ENCODE measurements at regions not wholly inside any gene's neighbourhood (a gene's known extent, or its start where the extent isn't known, plus 50 kb on each side); places are given as distances from the start of the nearest gene placed in this dataset.

DNA sequence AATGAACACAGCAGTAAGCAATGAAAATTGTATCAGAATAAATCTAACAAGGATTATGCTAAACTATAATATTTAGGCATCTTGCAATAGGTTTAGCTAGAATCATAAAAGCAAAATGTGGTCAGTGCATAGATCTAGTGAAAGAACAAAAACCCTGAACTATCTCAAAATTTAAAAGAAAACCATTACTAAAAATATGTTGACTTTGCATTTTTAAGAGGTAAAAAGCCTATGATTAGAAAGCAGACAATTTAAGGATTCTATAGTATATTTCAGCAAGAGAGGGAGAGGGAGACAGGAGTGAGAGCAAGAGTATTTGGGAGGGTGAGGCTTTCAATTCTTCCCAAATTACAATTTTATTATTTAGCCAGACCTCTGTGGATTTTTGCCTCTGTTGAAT, 219.4 kb downstream of the TTLL7 start:
- TF ChIP-seq, protein P1, sequence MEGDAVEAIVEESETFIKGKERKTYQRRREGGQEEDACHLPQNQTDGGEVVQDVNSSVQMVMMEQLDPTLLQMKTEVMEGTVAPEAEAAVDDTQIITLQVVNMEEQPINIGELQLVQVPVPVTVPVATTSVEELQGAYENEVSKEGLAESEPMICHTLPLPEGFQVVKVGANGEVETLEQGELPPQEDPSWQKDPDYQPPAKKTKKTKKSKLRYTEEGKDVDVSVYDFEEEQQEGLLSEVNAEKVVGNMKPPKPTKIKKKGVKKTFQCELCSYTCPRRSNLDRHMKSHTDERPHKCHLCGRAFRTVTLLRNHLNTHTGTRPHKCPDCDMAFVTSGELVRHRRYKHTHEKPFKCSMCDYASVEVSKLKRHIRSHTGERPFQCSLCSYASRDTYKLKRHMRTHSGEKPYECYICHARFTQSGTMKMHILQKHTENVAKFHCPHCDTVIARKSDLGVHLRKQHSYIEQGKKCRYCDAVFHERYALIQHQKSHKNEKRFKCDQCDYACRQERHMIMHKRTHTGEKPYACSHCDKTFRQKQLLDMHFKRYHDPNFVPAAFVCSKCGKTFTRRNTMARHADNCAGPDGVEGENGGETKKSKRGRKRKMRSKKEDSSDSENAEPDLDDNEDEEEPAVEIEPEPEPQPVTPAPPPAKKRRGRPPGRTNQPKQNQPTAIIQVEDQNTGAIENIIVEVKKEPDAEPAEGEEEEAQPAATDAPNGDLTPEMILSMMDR (conservative IDR thresholded peaks at IDR 0.05; ENCODE audit: low read depth, low read length), result no peak
- TF ChIP-seq POLR2A (IDR thresholded peaks at IDR 0.05; ENCODE audit: low read depth, low read length) (no peak), RAD21 (IDR thresholded peaks at IDR 0.05; ENCODE audit: low read length) (no peak), CHD1 (IDR thresholded peaks at IDR 0.05; ENCODE audit: low read depth, low read length) (no peak), SMC3 (IDR thresholded peaks at IDR 0.05; ENCODE audit: low read depth, low read length) (no peak), CEBPB (IDR thresholded peaks at IDR 0.05; ENCODE audit: low read depth, low read length) (no peak)
